CD4-positive, alpha-beta T cell treated with Interleukin-4 for 1 hour (primary cell): ENCODE measurements at regions not wholly inside any gene's neighbourhood (a gene's known extent, or its start where the extent isn't known, plus 50 kb on each side); places are given as distances from the start of the nearest gene placed in this dataset.
"Not testable (repeated sequence)": the region's sequence is repeated elsewhere in the genome, so short reads cannot be mapped to it uniquely, and the experiment has no call there.

ENCODE experiments used
- DNase-seq, 2 donors: peaks; one replicate each; pipeline ENCODE4 v3.0.0-alpha.2; 2020 to 2022

GRCh38 chr13:80894917-80895316 is 554.0 kb upstream of the SPRY2 start:
- DNase-seq: no peak

GRCh38 chr13:80889829-80890228 is 548.9 kb upstream of the SPRY2 start:
- no peak for DNase-seq

- DNase-seq: no peak
Observed at GRCh38 chr13:80888390-80888789, 547.5 kb upstream of the SPRY2 start.

- DNase-seq: no peak
Observed at GRCh38 chr13:80884056-80884785, 543.3 kb upstream of the SPRY2 start.

- DNase-seq: no peak
Observed at GRCh38 chr13:80883545-80883944, 542.6 kb upstream of the SPRY2 start.

- DNase-seq: no peak
Observed at GRCh38 chr13:80881942-80882445, 541.1 kb upstream of the SPRY2 start.

- DNase-seq: no peak
Observed at GRCh38 chr13:80881495-80881894, 540.6 kb upstream of the SPRY2 start.

GRCh38 chr13:80881034-80881433 is 540.1 kb upstream of the SPRY2 start:
- DNase-seq: no peak

- no peak for DNase-seq
Observed at GRCh38 chr13:80877944-80878241, 537.0 kb upstream of the SPRY2 start.

- DNase-seq: no peak
Observed at GRCh38 chr13:80877209-80877943, 536.5 kb upstream of the SPRY2 start.

- peak; percentile 24 to 35 for DNase-seq
Observed at GRCh38 chr13:80873589-80873988, 532.7 kb upstream of the SPRY2 start.

- not testable (repeated sequence) for DNase-seq
Observed at GRCh38 chr13:80871971-80872370, 531.0 kb upstream of the SPRY2 start.

- DNase-seq: no peak
Observed at GRCh38 chr13:80871481-80871880, 530.6 kb upstream of the SPRY2 start.

GRCh38 chr13:80870186-80870585 is 529.3 kb upstream of the SPRY2 start:
- no peak for DNase-seq

GRCh38 chr13:80866921-80867320 is 526.0 kb upstream of the SPRY2 start:
- no peak for DNase-seq

GRCh38 chr13:80865329-80865728 is 524.4 kb upstream of the SPRY2 start:
- no peak for DNase-seq

- DNase-seq: no peak
Observed at GRCh38 chr13:80862456-80862855, 521.5 kb upstream of the SPRY2 start.

GRCh38 chr13:80860845-80861244 is 519.9 kb upstream of the SPRY2 start:
- DNase-seq: no peak

- DNase-seq: no peak
Observed at GRCh38 chr13:80858131-80858530, 517.2 kb upstream of the SPRY2 start.

GRCh38 chr13:80857321-80857720 is 516.4 kb upstream of the SPRY2 start:
- DNase-seq: no peak

- DNase-seq: no peak
Observed at GRCh38 chr13:80850771-80851170, 509.8 kb upstream of the SPRY2 start.

GRCh38 chr13:80844164-80844563 is 503.2 kb upstream of the SPRY2 start:
- DNase-seq: no peak

GRCh38 chr13:80841414-80841813 is 500.5 kb upstream of the SPRY2 start:
- no peak for DNase-seq

GRCh38 chr13:80840316-80840976 is 499.5 kb upstream of the SPRY2 start:
- no peak for DNase-seq
